Right kidney (tissue), 1 donor: ENCODE measurements at regions not wholly inside any gene's neighbourhood (a gene's known extent, or its start where the extent isn't known, plus 50 kb on each side); places are given as distances from the start of the nearest gene placed in this dataset.

Source experiments
- DNase-seq: peaks from one replicate; pipeline ENCODE4 v3.0.0-alpha.2; 2016

DNA sequence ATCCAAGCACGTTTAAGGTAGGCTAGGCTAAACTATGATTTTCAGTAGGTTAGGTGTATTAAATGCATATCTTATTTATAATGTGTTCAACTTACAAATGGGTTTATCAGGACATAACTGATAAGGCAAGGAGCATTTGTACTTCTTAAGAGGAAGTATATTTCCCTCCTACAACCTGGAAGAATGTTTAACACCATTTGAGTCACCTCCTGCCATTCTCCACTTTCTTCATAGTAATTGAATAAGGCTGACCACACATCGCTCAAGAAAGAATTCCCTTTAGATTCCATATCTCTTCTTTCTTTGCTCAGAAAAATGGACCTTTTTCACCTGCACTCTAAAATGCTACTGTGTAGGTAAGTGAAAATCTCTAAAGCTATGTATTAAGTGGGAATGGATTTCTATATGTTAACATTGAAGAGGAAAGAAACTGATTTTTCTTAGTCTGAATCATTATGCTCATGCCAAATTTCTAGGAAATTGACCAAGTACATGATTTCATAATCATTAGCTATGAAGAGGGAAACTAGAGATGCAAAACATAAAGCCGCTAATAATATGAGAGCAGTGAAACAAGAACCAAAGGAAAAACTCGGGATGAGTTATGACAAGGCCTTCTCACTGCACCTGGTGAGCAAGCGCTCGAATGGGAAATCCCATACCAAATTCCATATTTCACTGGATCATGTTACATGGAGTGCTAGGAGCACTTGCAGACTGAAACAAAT, 210.4 kb downstream of the ALDH8A1 start:
- DNase-seq: no peak

DNA sequence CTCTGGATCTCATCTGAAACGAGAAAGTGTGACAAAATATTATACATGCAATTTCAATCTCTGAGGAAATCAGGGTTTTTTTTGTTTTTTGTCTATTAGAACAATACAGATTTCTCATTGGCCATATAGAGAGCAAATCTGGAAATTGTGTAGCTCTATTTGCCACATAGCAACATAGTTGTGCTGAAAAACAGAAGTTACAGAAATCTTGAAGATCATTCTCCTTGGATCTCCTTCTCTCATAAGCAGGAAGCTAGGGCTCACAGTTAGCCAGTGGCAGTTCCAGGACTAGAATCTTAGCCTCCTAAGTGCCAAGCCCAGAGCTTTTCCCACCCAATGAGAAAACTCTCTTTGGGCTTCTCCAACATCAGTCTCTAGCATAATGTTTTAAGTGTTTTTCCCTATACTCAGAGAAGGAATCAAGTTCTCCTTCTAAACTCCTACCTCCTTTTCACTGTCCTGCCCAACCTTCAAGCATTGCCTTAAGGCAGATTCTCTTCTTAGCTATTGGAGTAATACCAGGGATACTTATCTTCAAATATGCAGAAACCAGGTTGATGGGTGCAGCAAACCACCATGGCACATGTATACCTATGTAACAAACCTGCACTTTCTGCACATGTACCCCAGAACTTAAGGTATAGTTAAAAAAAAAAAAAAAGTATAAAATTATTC, 211.6 kb downstream of the ALDH8A1 start:
- no peak for DNase-seq

DNA sequence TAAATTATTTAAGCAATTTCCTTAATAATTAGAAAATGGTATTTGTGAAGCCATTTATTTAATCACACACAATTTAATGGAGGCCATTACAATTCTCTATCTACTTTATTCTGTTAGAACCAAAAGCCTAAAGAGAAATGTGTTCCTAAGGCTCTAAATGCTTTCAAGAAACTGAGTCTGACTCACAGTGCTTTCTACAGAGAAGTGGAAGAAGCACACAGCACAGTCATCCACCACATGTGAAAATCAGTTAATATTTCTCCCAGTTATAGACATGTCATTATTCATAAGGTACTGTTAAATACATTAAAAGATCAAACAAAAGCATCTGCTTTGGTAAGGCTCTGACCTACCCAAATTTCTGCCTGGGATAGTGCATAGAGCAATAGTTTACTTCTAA, 214.4 kb downstream of the ALDH8A1 start:
- no peak for DNase-seq

DNA sequence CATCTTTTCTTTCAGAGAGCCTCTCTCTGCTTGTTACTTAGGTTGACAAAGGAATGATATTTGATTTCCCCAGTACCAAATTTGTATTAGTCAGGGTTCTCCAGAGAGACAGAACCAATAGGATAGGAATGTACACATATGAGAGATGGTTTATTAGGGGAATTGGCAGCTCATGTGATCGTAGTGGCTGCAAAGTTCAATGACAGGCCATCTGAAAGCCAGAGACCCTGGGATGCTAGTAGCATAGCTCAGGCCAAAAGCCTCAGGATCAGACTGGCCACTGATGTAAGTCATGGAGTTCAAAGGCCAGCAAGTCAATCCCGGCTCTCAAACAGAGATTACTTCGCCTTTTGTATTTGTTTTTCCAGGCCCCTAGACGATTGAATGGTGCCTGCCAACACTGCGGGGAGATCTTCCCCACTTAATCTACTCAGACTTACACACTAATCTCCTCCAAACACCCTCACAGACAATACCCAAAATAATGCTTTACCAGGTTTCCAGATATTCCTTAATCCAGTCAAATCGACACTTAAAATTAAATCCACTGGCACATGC, 215.5 kb downstream of the ALDH8A1 start:
- DNase-seq: no peak

DNA sequence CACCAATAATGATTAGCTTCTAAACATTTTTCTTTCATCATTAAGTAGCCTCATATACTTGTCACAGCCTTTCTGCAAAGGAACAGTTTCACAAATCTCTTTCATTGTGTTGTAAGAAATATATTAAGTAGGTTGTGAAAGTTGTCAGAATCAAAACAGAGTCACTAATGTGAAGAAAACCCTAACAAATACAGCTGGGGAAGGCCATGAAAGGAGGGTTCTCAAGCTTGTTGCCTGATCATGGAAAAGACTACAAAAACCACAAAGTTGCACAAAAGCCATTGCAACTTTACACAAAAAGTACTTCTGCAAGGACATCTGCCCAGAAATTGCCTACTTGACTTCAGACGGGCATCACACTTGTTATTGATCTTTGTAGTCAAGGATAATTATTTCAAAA, 216.1 kb downstream of the ALDH8A1 start:
- no peak for DNase-seq

DNA sequence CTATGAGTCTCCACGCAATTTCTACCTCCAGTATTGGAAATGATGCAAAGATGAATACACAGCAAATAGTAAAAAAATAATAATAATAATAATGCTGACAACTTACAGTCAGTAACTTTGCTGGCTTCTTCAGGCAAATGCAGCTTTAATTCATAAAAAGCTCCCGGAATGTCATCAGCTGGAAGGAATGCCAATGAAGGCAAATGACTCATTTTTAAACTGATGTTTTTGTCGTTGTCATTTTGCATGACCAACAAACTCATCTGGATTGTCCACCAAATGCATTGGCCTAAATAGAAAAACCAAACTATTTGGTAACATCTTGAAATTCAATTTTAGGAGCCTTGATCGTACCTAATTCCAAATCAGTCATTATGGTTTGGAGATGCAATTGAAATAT, 217.1 kb downstream of the ALDH8A1 start:
- no peak for DNase-seq

DNA sequence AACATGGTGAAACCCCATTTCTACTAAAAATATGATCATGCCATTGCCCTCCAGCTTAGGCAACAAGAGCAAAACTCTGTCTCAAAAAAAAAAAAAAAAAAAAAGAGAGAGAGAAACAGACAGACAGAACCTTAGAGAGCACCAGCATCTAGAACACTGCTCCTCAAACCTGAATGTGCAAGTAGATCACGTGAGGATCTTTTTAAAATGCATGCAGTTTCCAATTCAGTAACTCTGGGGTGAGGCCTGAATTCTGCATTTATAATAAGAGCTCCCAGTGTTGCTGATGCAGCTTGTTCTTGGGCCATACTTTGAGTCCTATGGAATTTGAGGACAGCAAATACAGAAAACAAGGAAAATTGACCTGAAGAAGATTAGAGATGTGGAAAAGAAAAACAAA, 218.3 kb downstream of the ALDH8A1 start:
- DNase-seq: no peak

DNA sequence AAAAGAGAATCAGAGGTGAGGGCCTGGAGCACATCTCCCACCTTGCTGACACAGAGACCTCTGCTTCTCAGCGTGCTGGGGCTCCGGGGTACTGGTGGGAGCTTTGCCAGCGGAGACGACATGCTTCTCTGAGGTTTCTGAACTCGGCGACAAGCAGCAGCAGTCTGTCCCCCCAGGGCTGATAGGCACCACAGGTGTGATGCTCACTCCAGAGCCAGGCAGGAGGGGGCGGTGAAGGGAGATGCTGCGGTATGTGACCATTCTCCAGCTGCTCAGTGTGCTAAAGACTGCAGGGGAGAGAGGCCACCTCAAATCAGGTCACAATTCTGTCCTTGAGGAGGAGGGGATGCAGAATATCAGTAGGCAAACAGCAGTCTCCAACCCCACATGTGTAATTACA, 219.9 kb downstream of the ALDH8A1 start:
- DNase-seq: no peak

DNA sequence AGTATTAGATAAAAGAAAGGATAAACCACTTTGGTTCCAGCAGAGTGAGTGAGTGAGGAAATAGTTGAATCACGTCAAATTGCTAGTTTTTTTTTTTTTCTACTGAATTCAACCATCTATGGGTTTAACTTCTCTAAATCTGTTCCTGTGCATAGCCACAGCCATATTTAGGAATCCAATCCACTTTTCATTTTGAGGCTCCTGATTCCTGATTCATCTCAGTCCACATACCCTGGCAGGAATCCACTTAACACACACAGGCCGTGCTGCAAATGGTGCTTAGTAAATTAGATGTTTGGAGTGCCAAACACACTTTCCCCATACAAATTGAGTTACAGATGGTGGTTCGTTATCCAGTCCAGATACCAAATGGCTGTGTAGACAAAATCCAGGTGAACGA, 220.3 kb downstream of the ALDH8A1 start:
- DNase-seq: no peak

DNA sequence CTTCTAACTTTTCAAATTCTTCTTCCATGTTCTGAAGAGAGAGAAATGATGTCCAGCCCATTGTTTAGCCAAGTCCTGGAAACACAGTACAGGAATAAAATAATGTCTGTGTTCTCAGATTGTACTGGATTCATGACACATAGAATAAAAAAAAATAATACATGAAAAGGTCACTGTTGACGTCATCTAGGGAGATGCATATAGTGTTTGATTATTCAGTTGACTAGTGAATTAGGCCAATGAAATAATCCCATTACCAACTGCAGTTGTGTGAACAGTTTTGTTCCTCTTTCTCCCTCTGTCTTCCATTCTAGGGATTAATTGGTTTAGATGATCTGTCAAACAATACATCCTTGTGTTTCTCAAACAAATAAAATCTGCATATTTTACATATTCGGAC, 222.8 kb downstream of the ALDH8A1 start:
- DNase-seq: no peak

DNA sequence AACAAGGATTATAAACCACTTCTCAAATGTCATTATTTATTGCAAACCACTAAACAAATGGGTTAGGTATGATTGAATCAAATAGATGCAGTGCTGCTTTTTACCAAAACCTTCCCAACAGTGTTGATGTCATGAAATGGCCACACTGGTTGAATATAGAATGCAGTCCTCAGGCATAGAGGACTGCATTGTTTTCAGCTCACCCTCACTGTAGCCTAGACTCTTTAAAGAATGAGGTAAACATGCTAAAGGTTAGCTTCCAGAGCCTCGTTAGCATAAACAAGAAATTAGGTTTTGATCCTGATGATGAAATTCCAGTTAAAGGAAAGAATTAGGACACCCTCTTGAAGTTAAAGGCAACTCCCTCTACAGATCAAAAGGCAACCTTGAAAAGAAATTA, 224.3 kb downstream of the ALDH8A1 start:
- no peak for DNase-seq

DNA sequence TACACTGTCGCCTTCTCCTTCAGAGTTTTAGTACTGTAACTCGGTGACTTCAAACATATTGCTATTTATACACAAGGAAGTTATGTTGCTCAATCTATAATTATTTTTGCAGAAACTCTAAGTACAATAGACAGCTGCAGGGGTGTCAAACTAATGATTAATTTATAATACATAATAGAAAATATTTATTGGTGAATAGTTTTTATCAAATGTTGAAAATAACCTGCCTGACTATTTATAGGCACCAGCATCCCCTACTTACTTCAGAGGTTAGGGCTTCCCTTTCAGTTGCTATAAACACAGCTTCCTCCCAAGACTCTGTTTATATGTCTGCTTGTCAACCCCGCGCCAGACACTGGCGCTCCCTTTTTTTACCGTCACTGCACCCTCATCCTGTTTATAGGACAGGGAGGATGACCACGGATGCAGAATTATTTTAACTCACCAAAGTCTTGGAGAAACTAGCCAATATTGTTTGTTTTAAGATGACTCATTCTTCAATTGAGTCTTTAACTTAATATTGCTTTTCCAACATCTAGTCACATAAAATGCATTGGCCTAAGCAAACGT, 225.0 kb downstream of the ALDH8A1 start:
- DNase-seq: no peak

DNA sequence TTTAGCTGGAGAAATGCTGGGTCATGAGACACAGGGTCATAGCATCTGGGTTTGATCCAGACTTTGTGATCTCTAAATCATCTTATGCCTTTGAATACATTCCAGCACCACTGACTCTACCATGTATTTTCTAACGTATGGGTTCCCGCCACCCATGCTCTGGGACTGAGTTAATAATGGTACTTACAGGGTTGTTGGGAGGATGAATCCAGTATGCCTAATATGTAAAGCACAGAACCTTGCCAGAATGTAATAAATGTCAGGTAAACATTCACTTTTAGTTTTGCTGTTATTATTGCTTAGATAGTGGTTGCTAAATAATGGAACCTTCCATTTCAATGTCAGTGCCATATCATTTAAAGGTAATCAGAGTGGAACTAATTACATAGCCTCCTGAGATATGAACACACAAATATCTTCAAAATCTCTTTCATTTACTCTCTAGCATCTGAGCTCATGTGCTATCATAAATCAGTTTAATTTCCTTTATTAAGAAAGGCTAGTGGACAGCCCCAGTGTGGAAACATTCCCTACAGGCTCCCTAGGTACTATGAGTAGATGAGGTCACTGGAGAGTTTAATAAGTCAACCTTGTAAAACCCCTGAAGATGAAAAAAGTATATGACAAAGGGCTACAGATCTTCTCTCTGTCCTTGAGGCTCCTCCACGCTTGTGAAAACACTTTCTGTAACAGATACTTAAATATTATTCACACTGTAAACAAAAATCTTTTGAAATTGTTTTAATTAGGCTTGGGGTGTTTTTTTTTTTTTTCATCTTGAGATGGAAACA, 226.6 kb downstream of the ALDH8A1 start:
- DNase-seq: no peak

DNA sequence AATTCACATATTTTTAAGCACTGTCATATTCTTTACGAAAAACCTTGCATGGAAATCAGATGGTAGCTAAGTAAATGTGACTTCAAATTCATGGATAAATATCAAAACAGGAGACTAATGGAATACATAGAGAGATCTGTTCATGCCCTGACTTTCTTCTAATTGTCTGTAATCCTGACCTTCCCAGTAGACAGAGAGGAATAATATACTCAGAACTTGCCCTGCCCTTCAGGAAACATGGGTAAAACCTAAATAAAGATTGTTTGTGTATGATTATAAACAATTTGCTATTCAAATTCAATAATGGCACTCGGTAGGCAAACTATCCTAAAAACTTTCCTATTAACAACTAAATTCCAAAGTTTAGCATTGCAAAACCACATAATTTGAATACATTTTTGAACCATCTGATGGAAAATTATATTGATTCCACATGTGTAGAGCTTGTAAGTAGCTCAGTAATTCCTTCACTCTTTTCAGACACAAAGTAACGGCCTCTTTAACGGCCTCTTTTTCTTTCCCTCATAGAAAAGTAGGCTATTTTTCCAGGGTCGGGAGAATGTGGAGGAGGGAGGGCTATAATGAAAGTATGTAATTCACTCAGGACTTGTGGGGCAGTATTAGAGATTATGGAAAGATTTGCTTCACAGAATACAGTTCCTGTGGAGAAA, 227.6 kb downstream of the ALDH8A1 start:
- no peak for DNase-seq

DNA sequence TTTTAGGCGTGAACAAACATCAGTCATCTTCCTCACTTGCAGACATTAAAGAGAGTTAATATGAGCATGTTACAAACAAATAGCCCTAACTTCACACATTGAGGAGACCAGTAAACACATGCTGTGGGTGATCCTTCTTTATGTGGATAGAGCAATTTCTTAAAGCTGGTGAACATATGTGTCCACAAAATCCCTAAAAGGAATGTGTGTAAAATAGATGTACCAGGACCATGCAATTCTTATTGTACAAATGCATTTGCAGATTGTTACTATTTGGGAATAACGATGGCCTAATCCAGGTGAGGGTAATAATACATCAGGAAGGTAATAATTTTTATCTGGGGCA, 228.9 kb downstream of the ALDH8A1 start:
- no peak for DNase-seq

DNA sequence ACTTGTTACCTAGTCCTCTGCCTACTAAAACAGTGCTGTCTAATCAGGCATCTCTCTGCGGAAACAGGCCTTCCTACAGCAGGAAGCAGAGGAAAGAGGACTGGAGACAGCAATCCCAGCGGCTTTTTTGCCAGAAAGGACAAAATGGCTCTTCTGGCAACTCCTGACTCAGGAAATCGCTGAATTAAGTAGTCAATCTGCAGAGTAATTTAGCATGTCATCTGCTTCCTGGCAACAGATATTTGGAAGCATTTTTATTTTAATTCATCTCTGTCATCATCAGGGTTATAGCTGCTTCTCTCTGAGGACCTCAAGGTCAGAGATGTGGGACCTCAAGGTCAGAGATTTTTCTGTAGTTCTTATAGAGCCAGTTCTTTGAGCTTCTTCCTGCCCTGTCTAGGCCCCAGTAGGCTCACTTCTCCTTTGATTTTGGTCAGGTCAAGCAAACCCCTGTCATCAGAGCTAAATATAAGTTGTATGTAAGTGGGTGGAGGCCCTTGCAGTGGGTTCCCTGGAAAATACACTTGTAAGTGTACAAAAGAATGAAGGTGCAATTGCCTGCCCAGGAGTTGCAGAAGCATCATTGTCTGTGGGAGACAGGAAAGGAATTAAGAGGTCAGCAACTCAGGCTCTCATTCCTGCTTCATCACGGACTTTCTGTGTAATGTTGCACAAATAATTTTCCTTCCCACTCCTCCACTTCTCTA, 229.4 kb downstream of the ALDH8A1 start:
- DNase-seq: no peak

DNA sequence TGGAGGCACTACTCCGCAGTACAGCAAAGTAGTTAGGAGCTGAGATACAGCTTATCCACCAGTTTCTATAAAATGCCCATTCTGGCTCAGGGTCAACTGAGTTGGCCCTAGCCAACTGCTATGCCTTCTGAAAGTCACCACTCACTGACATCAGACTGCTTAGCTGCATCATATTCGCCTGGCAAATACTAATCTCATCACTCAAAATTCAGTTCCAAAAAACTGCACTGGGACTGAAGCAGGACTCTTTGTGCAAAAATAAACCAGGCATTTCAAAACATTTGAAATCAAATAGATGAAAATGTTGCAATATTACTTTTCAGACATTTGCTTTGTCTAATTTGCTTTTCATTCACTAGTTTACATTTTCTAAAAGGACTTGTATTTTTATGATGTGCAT, 230.0 kb downstream of the ALDH8A1 start:
- DNase-seq: no peak

DNA sequence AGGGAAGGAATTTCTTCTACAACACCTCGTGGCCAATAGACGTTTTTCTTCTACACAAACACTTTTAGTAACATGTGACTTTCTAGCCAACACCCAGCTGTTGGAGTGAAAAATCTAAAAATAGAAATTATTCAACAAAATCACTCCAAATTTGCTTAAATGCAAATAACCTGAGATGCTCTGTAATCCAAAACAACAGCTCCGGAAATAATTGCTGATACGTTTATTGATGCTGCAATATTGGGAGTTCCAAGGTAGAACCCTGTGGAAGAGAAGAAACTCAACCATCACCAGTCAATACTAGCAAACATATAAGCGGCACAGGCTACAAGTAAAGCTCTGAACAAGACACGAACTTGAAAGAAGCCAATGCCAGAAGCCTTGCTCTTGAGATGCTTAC, 230.6 kb downstream of the ALDH8A1 start:
- DNase-seq: no peak

DNA sequence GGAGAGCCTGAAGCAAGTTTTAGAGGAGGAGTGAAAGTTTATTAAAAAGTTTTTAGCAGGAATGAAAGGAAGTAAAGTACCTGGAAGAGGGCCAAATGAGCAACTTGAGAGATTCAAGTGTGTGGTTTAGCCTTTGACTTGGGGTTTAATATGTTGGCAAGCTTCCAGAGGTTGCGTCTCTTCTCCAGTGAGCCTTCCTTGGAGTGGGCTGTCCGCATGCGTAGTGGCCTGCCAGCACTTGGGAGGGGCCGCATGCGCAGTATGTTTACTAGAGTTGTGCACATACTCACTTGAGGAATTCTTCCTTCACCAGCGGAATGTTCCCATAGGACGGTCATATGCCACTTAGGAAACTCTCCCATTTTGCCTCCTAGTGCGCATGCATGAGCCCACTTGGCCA, 235.2 kb downstream of the ALDH8A1 start:
- no peak for DNase-seq

DNA sequence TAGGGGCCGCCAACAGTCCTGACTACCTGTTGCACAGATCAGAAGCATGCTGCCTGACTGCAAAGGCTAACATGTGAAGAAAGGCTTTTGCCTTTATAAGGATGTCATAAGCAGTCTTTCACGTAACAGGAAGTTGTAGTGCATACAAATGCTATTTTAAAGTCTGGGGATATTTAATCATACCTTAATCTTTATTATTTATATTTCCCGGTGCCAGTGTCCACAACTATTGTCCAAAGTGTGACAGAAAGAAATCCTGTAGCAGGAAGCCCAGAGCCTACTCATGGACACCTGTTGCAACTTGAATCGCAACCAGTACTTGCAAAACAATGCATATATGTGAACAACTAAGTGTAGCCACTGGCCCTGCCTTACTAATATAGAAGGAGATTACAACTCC, 235.8 kb downstream of the ALDH8A1 start:
- DNase-seq: no peak

DNA sequence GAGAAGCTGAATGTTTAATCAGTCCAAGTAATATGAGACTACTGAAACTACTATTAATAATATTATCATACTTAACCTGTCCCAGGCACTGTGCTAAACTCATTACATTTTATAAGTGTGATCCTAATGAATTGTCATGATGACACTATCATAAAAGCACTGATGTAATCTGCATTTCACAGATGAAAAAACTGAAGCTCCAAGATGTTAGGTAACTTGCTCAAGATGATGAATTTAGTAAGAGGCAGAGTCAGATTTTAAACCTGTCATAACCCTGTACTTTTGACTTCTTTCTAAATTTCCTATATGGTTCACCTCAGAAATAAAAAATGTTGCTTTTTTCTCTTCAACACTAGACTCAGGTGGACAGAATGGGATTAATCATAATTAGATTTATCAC, 237.6 kb downstream of the ALDH8A1 start:
- no peak for DNase-seq

DNA sequence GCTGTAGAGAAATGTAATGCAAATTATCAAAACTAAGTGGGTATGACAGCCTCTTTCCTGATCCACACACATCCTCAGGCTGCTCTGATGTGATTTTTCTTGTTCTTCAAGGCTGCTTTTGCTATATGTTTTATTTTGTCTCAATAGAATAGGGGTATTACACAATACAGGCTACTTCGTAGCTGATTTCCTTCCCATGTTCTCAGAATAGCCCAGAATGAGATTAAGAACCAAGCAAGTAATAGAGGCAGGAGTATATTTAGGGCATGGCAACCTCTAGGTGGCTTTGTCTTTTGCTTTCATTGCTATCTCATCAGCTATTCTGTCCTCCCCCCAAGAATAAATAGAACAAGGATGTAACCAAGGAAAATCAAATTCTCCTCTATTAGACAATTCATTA, 241.8 kb downstream of the ALDH8A1 start:
- no peak for DNase-seq
